ENCODE measurements at regions not wholly inside any gene's neighbourhood (a gene's known extent, or its start where the extent isn't known, plus 50 kb on each side); places are given as distances from the start of the nearest gene placed in this dataset.
"Not testable (repeated sequence)": the region's sequence is repeated elsewhere in the genome, so short reads cannot be mapped to it uniquely, and the experiment has no call there.

DNA sequence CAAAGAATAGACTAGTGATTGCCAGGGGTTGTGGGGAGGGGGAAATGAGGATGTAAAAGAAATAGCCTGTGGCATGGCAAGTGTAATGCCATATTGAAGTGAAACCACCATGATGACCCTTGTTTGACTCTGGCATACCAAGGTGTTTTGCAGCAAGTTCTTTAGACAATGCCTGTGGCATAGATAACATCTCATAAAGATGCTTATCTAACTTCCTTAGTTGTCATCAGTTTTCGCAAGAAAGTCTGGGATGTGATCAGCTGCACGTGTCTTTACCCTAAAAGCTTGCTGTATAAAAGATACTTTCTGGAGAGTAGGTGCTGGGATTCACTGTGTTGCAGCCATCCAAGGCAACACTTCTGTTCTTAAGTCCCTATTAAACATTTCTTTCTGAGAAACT, 176.1 kb upstream of the MAGEB16 start:
- TF ChIP-seq, protein P1, sequence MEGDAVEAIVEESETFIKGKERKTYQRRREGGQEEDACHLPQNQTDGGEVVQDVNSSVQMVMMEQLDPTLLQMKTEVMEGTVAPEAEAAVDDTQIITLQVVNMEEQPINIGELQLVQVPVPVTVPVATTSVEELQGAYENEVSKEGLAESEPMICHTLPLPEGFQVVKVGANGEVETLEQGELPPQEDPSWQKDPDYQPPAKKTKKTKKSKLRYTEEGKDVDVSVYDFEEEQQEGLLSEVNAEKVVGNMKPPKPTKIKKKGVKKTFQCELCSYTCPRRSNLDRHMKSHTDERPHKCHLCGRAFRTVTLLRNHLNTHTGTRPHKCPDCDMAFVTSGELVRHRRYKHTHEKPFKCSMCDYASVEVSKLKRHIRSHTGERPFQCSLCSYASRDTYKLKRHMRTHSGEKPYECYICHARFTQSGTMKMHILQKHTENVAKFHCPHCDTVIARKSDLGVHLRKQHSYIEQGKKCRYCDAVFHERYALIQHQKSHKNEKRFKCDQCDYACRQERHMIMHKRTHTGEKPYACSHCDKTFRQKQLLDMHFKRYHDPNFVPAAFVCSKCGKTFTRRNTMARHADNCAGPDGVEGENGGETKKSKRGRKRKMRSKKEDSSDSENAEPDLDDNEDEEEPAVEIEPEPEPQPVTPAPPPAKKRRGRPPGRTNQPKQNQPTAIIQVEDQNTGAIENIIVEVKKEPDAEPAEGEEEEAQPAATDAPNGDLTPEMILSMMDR (IDR thresholded peaks at IDR 0.05; ENCODE audit: borderline replicate concordance, insufficient read depth, low read depth, low read length): no peak
- no peak overlapping the region for H3K4me3 ChIP-seq (ENCODE audit: low read depth, low read length)

DNA sequence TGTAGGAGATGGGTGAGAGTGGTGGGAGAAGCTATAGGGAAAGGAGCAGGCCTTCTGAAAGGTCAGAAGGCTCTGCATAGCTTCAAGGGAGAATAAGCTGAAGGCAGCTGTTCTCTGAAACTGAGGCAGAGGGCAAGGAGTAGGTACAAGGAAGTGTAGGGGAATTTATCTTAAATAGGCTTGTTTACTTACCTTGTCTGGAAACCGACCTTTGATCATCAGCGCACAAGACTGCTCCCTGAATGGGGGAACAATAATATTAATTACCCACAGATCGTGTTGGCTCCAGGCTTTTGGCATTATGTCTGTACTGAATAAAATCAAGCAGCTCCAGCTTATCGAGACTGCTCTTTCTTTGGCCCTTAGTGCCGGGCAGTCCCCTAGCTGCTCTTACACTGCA, 175.5 kb upstream of the MAGEB16 start:
- TF ChIP-seq, protein P1 (IDR thresholded peaks at IDR 0.05; ENCODE audit: borderline replicate concordance, insufficient read depth, low read depth, low read length): no peak
- no peak overlapping the region for H3K4me3 ChIP-seq (ENCODE audit: low read depth, low read length)

DNA sequence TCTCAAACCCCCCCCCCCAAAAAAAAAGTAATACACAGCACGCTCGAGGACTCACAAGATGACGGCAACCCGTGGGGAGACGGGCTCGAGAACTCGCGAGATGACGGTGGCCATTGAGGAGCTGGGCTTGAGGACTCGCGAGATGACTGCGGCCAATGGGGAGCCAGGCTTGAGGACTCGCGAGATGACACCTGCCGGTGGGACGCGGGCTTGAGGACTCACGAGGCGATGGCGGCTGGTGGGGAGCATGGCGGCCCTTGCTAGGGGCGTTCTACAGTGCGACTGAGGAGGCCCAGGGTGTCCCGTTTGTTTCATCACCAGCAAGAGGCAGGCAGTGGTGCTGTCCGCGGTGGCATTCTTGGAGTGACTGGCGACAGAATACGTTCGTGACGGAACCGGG, 172.4 kb upstream of the MAGEB16 start:
- TF ChIP-seq, protein P1 (IDR thresholded peaks at IDR 0.05; ENCODE audit: borderline replicate concordance, insufficient read depth, low read depth, low read length): no peak

DNA sequence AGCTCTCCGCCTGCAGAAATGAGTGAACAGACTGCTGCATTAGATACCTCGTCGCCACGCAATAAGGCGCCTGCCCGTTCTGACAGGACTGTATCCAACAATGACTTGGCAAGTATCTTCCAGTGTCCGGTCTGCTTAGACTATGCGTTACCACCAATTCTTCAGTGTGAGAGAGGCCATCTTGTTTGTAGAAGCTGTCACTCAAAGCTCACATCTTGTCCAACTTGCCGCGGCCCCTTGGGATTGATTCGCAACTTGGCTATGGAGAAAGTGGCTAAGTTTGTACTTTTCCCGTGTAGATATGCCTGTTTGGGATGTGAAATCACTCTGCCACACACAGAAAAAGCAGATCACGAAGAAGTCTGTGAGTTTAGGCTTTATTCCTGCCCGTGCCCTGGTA, 172.0 kb upstream of the MAGEB16 start:
- TF ChIP-seq, protein P1 (IDR thresholded peaks at IDR 0.05; ENCODE audit: borderline replicate concordance, insufficient read depth, low read depth, low read length): no peak

More for the DNA sequence above, 172.4 kb upstream of the MAGEB16 start:
- H3K4me3 ChIP-seq (ENCODE audit: low read depth, low read length): no peak overlapping the region

DNA sequence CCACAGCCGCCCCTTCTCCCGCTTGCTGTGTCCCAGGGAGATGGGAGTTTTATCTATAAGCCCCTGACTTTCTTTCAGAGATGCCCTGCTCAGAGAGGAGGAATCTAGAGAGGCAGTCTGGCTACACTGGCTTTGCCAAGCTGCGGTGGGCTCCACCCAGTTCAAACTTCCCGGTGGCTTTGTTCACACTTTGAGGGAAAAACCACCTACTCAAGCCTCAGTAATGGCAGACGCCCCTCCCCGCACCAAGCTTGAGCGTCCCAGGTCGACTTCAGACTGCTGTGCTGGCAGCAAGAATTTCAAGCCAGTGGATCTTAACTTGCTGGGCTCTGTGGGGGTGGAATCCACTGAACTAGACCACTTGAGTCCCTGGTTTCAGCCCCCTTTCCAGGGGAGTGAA, 162.2 kb upstream of the MAGEB16 start:
- H3K4me3 ChIP-seq (ENCODE audit: low read depth, low read length): not testable (repeated sequence)

More for the DNA sequence above, 172.0 kb upstream of the MAGEB16 start:
- H3K4me3 ChIP-seq (ENCODE audit: low read depth, low read length): no peak overlapping the region

DNA sequence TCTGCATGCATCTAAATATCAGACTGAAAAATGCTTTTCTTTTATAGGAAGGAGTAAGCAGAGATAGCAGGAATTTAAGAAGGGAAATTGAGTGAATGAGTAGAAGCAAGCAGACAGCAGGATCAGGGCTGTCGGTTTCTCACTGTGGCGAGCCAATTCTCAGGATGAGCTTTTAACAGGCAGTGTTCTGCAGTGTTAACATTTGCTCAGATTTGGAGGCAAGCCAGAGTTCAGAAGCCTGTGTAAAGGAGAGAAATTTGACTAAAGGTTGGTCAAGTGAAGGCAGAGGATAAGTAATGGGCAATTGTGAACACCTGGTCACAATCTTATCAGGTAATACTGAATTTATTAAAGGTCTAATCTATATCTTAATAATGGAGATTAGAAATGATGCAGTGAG, 133.3 kb upstream of the MAGEB16 start:
- TF ChIP-seq, protein P1 (IDR thresholded peaks at IDR 0.05; ENCODE audit: borderline replicate concordance, insufficient read depth, low read depth, low read length): no peak
- no peak overlapping the region for H3K4me3 ChIP-seq (ENCODE audit: low read depth, low read length)

DNA sequence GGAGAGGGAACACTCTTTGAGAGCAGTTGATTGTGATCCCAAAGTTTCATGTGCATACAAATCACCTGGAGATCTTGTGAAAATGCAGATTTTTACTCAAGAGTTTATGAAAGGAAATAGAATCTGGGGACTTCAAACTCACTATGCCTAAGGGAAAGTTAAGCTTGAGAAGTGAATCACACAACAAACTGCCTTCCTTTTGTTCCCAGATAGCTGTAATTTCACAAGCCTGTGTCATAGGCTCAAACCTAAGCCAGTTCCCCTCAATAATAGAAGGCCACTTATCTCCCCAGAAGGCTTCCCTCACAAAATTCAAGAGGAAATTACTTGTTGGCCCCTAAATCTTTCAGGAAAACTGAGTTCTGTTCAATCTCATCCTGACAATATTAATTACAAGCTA, 132.8 kb upstream of the MAGEB16 start:
- TF ChIP-seq, protein P1 (IDR thresholded peaks at IDR 0.05; ENCODE audit: borderline replicate concordance, insufficient read depth, low read depth, low read length): no peak

DNA sequence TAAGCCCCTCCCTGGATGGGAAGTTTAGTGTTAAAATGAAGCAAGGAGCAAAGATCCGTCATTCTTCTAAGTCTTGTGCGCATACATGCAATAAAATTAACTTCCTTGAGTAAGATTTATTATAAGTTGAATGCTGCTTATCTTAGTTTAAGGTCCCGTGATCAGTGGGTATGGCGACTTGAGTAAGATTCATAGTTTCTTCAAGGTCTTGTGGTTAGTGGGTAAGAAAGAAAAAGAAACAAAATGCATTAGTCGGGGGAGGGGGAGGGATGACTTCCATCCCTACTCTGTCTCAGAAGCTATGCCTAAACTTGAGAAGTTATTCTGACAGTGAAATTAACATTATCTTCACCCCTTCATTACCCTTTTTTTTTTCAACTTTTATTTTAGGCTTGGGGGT, 127.3 kb upstream of the MAGEB16 start:
- TF ChIP-seq, protein P1 (IDR thresholded peaks at IDR 0.05; ENCODE audit: borderline replicate concordance, insufficient read depth, low read depth, low read length): no peak

More for the DNA sequence above, 132.8 kb upstream of the MAGEB16 start:
- H3K4me3 ChIP-seq (ENCODE audit: low read depth, low read length): no peak overlapping the region

More for the DNA sequence above, 127.3 kb upstream of the MAGEB16 start:
- no peak overlapping the region for H3K4me3 ChIP-seq (ENCODE audit: low read depth, low read length)
